NCI-H2107 treated with DMSO at 0.1 percent for 48 hours (cell line): ENCODE measurements at regions not wholly inside any gene's neighbourhood (a gene's known extent, or its start where the extent isn't known, plus 50 kb on each side); places are given as distances from the start of the nearest gene placed in this dataset.

Experiments
- DNase-seq: peaks from one replicate; lab custom pipeline; 2025; ENCODE audit not compliant: unreplicated experiment; lab: John Stamatoyannopoulos, UW

DNA sequence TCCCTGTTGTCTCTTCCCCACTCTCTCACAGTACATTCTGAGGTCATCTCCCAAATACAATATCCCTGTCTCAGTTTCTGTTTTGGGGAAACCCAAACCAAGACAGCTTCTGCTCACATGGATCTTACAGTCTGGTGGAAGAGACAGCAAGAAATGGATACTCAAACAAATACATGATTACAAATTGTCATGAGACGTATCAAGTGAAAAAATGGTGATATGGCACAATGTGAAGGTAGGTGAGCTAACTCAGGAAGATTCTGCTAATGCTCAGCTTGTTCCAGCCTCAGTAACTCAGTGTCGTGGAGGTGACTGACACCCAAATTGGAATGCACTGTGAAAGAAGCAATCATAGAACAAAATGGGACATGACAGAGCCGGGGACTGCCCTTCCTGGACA lies 68.3 kb downstream of the CHST1 start:
- no peak for DNase-seq

DNA sequence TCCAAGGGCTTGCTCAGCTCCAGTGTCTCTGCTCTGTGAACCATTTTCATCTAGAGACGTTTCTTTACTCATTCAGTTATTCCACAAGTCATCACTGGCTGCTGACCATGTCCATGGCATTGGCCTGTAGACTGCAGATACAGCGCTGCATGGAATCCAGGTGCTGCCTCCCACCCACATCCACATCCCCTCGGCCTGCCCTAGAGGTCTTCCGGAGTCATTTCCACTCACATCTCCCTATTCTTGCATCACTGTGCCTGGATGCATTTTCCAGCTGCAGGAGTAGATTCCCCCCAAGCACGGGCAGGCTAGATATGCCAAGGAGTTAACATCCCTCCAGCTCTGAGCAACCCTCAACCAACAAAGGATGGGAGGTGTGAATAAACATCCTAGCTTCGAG lies 68.9 kb downstream of the CHST1 start:
- no peak for DNase-seq

DNA sequence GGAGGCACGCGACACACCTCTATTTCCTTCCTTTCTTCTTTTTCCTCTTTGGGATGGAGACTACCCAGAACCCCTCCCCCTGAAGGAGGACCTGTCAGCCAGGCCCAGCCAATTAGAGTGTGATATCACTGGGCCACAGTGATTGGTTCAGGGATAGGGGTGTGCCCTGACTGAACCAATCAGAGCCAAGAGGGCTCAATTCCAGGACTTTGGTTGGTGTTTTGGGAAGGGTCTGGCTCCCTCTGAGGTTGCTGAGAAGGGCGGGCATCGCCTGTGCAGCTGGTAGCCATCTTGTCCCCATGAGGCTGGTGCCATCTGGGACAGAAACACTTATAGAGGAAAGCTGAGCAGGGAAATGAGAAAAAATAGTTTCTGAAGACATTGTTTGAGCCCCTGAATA lies 71.4 kb downstream of the CHST1 start:
- DNase-seq, result no peak

DNA sequence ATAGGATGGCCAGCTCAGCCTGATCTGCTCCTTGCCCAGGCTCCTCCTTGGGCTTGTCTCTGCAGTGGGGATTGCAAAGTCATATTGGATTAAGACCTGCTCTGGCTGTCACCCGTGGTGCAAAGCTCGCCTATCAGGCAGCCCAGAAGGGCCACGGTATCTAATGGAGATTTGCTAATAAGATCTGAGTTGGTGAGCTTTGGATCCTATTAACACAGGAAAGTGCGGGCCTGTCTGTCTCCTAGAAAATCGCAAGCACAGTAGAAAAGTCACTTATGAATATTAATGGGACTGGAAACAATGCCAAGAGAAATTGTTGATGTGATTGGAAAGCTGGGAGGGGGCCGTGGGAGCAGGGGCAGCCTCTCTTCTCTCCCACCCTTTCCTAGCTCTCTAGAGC lies 72.8 kb downstream of the CHST1 start:
- DNase-seq, result no peak

DNA sequence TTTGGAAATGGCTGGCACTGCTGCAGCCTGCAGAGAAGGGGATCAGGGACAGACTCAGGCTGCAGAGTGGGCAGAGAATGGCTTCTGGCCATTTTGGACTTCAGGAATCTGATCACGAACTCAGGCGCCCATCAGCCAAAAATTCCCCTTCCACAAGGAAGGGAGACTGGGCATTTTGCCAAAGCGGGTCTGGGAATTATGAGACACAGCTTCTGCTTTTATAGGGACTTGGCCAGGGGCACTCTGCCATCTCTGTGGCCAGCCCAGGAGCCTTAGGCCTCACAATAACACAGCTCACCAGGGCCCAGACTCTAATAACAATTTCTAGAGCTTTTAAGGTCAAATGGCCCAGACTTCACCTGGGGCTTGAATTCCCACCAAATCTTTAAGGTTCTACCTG lies 74.7 kb downstream of the CHST1 start:
- DNase-seq, result no peak

DNA sequence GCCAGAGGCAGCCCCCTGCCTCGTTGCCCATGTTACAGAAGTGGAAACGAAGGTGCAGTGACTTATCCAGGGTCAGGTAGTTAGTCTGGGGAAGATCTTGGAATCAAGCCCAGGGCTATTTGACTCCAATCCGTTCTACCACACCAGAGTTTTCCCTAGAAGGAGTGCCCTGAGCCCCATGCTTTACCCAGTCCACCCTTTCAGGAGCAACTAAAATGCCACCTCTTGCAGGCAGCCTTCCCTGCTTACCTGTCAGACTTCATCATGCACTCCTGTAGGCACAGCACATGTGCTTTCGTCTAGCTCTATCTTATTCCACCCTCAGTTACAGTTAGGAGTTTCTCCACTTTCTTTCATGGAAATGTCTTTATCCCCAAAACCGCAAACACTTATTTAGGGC lies 80.2 kb downstream of the CHST1 start:
- DNase-seq, result no peak

DNA sequence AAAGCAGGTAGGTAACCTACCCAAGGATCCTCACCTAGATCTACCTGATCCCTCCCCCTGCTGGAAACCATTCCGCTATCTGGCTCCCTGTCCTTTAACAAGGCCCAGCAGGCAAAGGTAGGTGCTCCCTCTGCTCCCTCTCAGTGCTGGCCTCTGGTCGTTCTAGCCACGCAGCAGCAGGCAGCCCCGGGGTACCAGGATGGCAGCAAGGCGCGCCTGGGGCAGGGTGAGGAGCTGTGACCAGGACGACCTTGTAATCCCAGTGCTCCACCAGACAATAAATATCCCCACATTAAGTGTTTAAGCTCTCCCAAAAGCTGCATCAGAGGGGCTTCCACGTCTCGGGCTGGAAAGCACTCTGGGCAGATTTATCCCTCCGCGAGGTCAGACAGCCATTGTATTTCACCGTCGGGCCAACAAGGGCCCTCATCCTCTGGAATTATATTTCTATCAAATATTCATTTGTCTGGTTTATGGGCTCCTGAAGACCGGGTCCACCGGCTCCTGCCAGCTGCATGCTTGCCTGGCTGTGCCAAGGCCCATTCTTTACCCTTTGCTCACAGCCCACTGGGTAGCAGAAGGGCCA lies 81.3 kb downstream of the CHST1 start:
- DNase-seq, result no peak

DNA sequence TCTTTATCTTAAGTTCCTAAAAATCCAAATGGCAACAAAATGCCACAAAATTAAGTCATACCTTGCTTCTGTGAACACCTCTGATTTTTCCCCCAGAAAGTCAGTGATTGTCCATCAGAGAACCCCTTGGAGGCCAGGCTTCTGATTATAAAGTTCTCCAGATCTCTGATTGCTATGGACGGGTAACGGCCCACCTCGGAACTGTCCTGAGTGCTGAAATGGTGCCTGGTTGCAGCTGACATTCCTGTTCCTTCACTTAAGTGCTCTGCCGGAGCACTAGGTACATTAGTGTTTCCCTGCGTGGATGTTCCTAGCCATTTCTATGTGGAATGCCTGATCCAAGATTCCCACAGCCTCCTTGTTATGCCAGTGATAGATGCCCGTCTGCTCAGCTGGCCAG lies 85.0 kb downstream of the CHST1 start:
- no peak for DNase-seq

DNA sequence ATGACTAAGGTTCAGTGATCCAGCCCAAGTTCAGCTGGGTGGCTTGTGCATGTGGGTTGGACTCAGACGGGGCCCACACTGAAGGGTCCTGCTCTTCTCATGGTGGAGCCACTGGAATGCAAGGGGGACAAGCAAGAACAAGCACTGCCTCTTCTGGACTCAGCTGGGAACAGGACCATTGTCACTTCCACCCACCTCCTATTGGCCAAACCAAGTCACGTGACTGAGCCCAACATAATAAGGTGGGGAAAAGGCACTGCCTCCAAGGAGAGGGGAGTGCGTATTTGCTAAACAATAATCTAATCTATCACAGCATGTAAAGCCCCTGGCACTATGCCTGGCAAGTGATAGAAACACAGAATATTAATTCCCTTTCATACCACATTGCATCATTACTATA lies 87.1 kb downstream of the CHST1 start:
- no peak for DNase-seq

DNA sequence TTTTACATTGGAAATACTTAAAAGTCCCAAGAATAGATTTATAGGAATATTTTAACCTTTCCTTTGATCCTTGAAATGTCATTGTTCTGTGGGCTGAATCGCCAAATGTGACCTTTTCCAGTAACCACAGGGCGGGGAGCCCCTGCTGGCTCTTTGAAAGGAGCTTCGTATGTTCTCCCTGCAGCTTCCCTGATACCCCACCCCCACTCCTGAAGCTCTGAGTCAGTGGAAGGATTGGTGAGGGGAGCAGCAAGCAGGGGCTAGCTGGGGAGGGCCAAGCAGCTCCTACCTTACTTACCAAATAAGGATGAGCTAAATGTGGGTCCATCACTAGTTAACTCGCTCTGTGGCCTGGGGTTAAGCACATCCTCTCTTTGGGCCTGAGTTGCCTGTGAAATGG lies 87.7 kb downstream of the CHST1 start:
- DNase-seq, result no peak

DNA sequence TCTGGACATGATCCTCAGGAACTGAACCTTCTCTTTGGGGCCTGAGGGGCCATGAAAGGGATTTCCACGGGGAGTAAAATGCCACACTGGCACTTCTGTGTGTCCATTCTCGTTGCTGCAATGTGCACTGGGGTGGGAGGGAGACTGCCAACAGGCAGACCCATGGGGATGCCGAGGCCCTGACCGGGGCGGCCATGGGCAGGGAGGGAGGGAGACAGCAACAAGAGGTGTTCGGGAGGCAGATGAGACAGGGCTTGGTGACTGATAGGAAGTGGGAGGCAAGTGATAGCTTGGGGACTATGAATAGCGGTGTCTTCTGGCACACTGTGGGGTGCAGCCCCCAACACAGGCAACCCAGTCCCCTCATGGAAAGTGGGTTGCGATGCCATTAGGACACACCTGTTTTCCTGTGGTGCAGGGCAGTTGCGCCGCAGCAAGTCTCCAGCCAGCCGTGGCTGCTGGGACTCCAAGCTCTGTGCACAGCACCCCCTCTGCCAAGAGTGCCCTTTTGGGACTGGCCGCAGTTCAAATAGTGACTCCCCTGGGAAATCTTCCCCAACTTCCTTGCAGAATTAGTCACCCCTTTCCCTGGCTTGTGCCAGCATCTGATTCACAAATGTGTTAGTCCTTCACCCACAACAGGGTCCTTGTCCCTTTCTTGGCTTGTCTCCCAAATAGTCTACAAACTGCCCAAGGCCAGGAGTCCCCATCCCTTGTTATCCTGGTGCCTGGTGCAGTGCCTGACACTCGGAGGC lies 88.8 kb downstream of the CHST1 start:
- DNase-seq, result no peak

DNA sequence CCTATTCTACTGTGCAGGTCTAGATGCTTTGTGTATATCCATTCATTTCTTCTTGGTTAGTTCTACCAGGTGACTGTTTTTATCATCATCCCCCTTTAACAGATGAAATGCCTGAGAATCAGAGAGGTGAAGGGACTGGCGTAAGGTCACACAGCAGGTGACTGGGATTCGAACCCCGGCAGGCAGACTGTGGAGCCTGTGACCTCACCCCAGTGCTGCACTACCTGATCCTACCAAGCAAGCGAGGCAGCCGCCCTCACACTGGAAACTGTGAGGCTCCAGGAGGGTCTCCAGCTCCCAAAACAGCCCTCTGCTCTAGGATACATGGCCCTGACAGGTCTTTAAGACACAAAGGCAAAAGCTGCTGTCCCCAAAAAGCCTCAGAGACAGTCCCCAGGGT lies 91.7 kb downstream of the CHST1 start:
- no peak for DNase-seq

DNA sequence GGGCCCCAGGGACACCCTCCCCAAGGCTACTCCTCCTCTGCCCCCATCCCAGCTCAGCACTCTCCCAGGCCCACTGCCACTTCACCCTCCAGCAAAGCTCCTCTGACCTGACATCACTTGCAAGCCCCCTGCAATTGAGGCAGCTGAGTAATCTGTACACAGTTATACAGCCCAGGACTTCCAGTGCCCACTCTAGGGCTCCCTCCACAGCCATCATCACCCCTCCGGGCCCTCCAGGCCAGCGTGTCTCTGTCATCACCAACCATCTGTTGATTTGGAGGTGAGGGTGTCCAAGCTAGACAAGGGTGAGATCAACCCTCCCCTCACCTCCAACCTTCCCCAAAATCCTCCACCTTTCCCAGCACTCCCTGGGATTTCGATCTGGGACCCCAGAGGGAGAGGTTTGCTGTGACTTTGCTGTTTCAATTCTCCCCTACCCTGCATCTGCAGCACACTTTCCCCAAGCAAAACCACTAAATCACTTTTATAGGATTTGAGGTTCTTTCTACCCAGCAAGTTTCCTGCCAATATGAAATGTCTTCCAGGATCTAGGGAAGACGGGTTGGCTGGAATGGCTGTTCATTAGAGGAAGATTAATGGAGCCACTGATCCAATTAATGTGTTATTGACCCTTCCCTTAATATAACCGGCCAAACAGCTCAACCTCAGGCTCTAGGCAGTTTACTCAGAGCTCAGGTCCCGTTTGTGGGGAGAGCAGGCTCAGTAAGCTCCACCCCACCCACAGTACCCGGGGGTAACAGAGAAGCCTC lies 92.9 kb downstream of the CHST1 start:
- no peak for DNase-seq

DNA sequence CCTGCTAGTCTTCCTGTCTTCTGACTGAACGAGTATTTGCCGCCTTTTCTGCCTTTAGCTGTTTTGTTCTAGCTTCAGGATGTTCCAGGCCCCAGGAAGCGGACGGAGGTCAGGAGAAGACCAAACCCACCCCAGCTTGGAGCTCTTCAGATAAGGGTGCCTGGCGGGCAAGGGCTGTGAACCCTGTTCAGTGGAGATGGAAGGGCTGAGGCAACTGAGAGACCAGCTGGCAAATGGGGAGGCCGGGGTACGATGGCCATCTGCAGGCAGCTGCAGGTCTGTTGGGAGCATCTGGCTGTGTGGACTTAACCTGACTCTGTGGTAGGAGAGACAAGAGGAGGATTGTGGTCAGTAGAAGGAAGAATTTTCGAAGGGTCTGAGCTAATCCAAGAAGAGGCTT lies 95.6 kb downstream of the CHST1 start:
- no peak for DNase-seq

DNA sequence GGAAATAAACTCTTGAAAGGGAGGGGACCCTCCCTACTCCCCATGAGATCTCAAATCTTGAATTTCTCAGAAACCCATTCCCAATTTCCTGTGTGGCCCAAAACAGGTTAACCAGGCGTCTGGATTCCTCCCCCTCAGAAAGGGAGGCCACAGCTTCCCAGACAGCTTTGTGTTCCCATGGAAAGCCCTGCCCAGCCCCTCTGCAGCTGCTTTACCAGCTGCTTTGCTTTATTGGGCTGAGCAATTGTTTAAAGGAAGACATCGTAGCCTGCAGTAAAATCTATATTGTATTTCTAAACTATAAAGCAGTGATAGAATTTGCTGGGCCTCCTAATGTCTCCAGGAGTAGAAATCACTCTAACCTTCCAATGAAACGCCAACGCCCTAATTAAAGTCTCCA lies 97.4 kb downstream of the CHST1 start:
- DNase-seq, result no peak

DNA sequence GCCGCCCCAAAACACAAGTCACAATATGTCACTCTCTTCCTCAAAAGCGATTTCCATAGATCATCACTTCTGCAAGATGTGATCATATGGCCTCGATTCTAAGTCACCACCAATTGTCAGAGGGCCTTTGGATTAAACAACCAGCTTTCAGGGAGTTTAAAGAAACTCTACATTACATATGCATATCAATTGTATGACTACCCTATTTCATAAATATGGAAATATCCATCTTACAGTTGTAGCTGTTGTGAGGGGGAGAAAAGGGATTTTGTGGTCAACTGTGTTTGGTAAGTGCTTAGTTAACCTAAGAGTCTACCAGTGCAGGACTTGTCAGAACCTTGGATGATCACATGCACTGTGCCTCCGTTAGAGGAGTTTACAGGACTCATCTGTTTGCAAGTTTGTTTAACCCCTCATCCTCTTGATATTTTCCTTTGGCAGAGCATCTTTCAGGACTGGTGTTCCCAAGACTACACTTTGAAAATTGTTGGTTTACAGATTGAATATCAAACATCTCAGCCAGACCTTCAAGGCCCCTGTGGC lies 99.9 kb downstream of the CHST1 start:
- DNase-seq, result no peak

DNA sequence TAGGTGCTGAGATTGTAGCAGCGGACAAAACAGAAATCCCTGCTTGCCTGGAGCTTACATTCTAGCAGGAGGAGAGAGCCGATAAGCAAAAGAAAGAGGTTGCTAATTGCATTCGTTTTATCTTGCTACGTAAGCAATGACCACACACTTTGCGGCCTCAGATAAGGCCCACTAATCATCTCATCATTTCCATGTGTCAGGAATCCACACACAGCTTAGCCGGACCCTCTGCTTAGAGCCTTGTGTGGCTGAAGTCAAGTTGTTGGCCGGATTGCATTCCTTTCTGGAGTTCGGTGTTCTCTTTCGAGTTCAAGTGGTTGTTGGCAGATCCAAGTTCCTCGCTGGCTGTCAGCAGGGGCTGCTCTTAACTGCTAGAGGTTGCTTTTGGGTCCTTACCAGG lies 101.6 kb downstream of the CHST1 start:
- DNase-seq, result no peak

DNA sequence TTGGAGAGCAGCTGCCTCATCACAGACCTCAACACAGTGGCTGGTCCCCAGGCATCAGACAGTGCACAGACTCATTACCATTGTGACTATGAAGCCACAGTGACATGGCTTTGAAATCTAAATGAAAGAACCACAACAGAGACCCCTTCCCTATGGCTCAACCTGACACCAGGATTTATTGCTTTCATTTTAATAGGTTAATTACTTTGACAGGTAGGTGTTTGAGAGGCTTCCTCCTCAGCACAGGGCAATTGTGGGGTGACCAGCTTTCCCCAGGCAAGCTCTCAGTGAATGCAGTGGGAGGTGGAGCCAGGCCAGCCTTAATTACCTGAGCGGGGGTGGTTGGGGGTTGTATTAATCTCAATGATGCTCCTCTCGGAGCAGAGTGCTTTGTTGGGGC lies 102.3 kb downstream of the CHST1 start:
- no peak for DNase-seq

DNA sequence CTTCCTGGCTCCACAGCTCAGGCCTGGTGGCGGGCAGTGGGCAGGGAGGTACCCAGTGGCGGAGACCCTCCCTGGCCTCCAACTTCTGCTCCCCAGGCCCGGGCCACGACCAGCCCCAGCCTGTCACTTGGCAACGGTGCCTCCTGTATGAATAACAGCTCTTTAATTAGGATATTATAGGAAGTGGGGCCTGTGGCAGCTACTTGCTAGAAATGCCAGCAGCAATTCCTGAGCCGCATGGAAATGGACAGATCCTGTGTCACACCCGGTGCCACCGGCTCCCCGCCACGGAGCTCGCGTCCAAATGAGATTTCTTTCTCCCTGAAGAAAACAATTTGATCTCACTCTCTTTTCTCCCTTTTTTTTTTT lies 104.5 kb downstream of the CHST1 start:
- no peak for DNase-seq

DNA sequence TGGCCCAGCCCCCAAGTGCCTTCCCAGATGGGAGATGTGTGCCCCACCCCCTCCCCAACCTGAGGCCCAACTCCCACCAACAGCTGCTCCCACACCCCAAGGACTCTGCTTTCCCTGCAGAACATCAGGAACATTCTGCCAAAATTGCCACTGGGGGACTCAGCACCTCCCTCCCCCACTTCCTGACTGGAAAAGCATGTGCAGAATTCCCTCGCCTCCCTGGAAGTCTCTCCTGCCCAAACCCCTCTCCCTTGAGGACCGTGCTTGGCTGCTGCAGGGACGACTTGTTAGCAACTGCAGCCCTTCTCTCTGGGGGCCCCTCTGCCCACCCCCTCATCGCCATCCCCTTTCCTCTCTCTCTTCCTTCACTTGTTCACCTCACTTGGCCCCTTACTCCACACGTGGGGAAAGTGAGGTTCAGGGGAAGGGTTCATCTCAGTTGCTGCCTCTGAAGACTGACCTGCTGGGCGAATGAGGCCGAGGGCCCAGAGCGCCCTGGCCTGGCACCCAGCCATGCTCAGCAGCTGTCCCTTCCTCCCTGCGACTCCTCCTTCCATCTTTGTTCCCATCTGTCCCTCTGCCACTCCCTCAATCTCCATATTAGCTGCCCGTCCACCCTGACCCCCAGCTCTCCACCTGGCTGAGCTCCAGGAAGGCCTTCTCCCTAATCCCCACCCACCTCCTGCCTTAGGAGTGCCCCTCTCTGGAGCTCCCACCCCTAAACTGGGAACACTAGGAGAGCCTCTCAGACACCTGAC lies 105.1 kb downstream of the CHST1 start:
- no peak for DNase-seq
